PFSK-1 (cell line): ENCODE measurements at regions not wholly inside any gene's neighbourhood (a gene's known extent, or its start where the extent isn't known, plus 50 kb on each side); places are given as distances from the start of the nearest gene placed in this dataset.

Experiments used
- POLR2AphosphoS5 ChIP-seq: IDR thresholded peaks from 2 replicates; pipeline ENCODE4 v1.6.1; 2012; ENCODE audit warnings: low read depth, mild to moderate bottlenecking, control low read depth, low read length, moderate library complexity
- TAF1 ChIP-seq: IDR thresholded peaks from 2 replicates; pipeline ENCODE4 v1.6.1; 2012; ENCODE audit warnings: low read length, control low read depth, borderline replicate concordance; ENCODE audit not compliant: insufficient read depth

DNA sequence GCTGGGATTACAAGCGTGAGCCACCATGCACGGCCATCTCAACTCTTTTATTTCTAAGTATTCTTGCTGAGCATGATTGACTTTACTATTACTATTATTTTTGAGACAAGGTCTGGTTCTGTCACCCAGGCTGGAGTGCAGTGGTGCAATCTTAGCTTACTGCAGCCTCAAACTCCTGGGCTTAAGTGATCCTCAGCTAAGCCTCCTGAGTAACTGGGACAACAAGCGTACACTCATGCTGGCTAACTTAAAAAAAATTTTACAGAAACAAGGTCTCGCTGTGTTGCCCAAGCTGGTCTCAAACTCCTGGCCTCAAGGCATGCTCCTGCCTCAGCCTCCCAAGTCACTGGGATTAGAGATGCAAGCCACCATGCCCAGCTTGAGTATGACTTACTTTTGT lies 443.7 kb downstream of the ARHGEF28 start:
- TF ChIP-seq TAF1 (no peak), POLR2AphosphoS5 (no peak)
